GM23248 (cell line): ENCODE measurements at regions not wholly inside any gene's neighbourhood (a gene's known extent, or its start where the extent isn't known, plus 50 kb on each side); places are given as distances from the start of the nearest gene placed in this dataset.

Experiments
- EZH2 ChIP-seq: fragments of 200-600 bp; sonication (generic); IDR thresholded peaks from 2 replicates; pipeline ENCODE4 v1.6.1; 2018; ENCODE audit warnings: antibody characterized with exemption, mild to moderate bottlenecking; ENCODE audit not compliant: insufficient read depth, poor library complexity, severe bottlenecking
- EZH2phosphoT487 ChIP-seq: fragments of 200-600 bp; sonication (generic); IDR thresholded peaks from 2 replicates; pipeline ENCODE4 v1.6.1; 2018; ENCODE audit warnings: antibody characterized with exemption, moderate library complexity, mild to moderate bottlenecking, low read depth; ENCODE audit not compliant: insufficient read depth

- no peak for TF ChIP-seq EZH2
- TF ChIP-seq EZH2phosphoT487: no peak
Observed at GRCh38 chr6:94859924-94860323, 717.4 kb upstream of the MANEA start.
